Glomerular visceral epithelial cell (primary cell): ENCODE measurements at regions not wholly inside any gene's neighbourhood (a gene's known extent, or its start where the extent isn't known, plus 50 kb on each side); places are given as distances from the start of the nearest gene placed in this dataset.
A peak's percentile ranks its signal among the peaks of the same experiment; 100 is the strongest.

Experiments used
- DNase-seq: peaks from one replicate; pipeline ENCODE4 v3.0.0-alpha.2; 2016; ENCODE audit errors: extremely low spot score

DNA sequence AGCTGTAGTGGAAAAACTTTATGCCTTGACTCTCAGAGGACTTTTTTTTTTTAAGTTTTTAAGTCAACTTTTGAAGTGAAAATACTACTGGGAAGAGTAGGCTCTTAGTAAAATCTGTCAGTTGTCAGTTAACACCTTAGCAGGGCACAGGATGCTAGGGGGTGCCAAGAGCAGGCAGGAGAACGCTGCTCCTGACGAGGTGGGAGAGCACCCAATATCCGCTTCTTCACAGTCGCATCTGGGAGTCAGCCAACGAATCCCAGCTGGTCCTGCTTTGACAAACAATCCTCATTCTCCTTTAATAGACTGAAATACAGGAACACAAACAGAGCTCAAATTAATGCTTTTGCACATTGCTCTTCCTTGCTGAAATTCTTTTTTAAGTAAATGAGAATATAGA lies 709.5 kb upstream of the ACVR2A start:
- DNase-seq, result no peak

GRCh38 chr2:147133286-147133908 lies 711.4 kb upstream of the ACVR2A start:
- no peak for DNase-seq

DNA sequence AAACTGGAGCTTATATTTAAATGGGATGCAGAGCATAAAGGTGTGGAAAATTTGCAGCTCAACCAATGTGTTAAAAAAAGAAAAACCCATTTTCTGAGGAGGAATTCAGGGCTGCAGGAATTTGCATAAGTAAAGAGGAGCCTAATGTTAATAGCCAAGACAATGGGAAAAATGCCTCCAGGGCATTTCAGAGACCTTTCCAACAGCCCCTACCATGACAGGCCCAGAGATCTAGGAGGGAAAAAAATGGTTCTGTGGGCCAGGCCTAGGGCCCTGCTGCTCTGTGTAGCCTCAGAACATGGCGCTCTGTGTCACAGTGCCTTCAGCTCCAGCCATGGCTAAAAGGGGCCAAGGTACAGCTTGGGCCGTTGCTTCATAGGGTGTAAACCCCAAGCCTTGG lies 719.7 kb upstream of the ACVR2A start:
- no peak for DNase-seq

DNA sequence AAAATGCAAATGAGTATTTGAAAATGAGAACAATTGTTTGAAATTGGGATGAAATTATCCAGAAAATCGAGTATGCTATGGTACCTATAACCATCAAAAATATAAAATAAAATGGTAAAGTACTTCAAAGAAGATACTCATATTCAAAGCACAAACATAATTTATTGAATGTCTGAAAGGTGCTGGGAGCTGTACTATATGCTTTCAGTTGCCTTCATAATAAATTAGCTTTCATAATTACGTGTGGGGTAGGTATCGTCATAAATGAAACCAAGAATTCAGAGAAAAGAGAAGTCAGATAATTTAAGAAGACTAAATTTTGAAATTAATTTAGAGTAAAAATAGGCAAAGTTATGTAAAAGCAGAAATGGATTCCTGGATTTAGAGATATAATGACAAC lies 721.9 kb upstream of the ACVR2A start:
- DNase-seq, result no peak

DNA sequence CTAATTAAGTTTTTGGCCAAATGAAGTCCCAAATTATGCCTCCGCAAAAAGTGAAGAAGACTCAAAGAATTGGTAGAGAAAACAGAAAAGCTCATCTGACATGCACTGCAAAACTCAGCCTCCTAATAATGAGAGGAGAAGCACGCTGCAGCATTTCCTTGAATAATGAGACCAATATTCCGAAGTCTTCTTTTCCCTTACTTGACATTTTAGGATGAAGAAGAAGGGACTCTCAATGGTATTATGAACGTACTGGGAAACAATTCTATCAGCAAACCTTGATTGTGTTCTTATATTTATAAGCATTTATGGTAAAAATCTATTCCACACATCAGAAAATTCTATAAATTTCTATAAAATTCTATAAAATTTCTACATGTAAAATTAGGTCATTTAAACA lies 733.9 kb upstream of the ACVR2A start:
- no peak for DNase-seq

DNA sequence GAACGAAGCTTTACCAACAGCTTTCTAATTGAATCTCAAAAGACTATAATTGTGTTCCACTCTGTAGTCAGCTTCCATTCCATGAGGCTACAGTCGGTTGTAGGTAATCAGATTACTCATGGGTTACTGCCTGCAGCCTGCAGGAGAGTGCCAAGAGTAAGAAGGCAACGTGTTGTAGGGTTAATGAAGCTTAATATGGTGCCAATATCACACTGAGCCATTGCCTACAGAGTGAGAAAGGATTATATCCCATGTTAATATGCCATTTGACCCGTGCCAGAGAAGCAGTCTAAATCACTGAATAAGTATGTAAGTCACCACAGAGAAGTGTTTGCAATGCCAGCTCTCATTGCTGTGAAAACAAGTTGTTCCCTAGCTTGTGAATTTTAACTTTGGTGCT lies 734.5 kb upstream of the ACVR2A start:
- DNase-seq, result peak; percentile 62

DNA sequence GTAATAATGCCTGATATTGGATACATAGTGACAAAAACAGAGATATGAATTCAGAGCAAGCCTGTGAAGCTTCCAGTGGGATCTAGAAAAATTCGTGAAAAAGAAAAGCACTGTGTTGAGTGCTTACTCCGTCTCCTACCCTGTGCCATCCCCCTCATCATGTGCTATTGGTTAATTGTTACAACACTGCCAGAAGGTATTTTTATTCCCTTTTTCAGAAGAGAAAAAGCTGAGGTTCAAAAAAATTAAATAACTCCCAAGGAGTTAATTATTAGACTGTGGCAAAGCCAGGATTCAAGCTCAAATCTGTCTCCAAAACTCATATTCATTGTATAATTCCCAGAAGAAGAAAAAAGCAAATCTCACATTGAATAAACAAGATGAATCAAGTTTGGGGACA lies 735.5 kb upstream of the ACVR2A start:
- DNase-seq, result peak; percentile 29

DNA sequence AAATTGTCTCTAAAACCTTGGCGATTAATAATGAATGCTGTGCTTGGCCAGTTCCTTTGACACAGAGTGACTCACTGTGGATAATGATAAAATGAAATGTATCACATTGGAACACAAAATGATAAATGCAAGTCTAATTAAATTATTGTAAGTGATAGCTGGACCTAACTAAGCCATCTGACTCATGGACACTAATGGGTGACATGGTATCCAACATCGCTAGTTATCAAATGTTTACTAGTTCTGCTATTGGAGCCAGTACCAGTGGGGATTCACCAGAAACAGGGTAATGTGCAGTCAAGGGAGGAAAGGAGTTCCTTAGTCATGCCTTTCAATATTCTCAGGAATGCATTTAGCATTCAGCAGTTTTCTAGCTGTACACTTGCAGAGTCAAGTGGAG lies 736.3 kb upstream of the ACVR2A start:
- DNase-seq, result peak; percentile 70

DNA sequence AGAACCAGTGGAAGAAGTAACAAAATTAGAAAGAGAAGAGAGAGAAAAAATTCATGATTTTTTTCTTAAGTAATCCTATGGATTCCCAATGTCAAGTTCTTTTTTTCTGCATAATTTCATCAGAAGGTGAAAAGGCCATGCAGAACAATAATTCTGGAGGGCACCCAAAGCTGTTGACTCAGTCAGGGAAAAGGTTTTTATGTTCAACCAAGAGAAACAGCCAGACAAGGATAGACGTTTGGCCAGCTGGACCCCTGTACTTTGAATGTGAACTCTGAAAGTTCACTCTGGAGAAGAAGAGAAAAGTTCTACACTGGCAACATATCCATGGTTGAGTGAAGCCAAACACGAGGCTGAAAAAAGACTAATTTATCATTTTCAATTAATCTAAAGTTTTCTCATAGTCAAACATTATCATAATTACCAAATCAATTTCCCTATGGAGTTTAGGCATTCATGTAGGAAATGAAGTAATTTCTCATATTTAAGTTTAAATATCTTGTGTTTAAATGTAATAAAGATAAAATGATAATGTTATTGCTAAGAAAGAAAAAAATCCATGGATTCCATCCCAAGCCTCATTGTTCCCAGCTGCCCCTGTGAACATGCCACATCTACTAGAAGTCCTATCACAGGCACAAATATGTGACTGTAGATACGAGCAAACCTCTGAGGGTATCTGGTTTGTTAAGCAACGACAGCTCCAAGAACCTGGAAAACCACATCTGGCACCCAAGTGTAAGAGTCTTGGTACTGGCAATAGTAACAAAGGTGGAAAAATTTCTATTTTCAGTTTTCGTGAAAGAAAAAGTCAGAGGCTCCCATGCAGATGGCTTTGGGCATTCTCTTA lies 742.7 kb upstream of the ACVR2A start:
- no peak for DNase-seq

- DNase-seq, result no peak
Observed at GRCh38 chr2:147100406-147101035, 744.3 kb upstream of the ACVR2A start.

- DNase-seq, result no peak
Observed at GRCh38 chr2:147099845-147100244, 745.0 kb upstream of the ACVR2A start.

GRCh38 chr2:147098940-147099339 lies 745.9 kb upstream of the ACVR2A start:
- DNase-seq, result no peak

- no peak for DNase-seq
Observed at GRCh38 chr2:147097747-147098146, 747.1 kb upstream of the ACVR2A start.

- no peak for DNase-seq
Observed at GRCh38 chr2:147096671-147097070, 748.2 kb upstream of the ACVR2A start.

DNA sequence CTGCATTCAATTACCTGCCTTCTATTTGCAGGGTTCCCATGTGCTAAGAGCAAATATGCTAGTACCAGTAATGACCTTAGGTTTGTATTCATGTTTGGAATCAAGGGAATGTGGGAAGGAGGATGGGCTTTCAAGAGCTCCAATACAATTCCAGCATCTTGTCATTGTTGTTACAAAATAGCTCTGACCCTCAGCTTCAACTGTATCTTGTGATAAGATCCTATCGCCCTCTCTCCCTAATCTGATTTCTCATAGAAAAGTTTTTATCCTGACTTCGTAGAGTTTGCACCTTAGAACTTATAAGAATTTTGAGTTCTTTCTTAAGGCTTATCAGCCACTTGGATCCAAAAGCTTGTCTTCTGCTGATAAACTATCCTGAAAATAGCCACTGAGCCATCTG lies 749.5 kb upstream of the ACVR2A start:
- DNase-seq, result no peak

- no peak for DNase-seq
Observed at GRCh38 chr2:147094077-147094476, 750.8 kb upstream of the ACVR2A start.

GRCh38 chr2:147092266-147092665 lies 752.6 kb upstream of the ACVR2A start:
- no peak for DNase-seq

DNA sequence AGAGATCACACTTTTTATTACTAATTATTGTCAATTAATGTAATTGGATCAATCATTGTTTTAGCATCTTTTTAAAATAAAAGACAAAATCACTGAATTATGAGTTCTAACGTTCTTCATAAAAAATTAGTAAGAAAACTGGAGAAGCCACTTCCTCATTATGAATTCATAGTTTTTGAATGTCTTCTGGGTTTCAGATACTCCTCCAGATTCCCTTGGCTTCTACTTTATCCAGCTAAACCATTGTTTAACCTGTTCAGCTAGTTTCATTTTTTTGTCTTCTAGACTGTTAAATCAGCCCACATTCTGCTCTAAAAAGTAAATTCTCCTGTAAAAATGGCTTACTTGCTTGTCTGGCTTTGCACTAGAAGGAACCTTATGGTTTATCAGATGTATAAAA lies 753.4 kb upstream of the ACVR2A start:
- no peak for DNase-seq

GRCh38 chr2:147088871-147089270 lies 756.0 kb upstream of the ACVR2A start:
- DNase-seq, result no peak

DNA sequence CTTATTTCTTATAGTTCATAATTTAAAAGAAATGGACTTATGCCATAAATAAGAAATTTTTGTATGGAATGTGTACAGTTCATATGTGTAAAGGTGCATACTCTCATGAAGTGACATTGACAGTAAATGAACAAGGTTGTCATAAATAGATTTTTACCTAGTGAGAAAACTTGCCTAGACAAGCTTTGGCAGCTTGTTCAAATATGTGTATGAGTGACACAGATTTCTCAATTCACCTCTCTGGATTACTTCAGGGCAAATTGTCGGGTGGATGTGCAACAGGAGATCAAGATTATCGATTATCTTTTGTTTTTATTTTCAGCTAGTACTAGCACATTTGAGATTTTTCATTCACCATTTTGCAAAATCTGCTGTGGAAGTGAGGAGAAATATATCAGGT lies 758.1 kb upstream of the ACVR2A start:
- no peak for DNase-seq

DNA sequence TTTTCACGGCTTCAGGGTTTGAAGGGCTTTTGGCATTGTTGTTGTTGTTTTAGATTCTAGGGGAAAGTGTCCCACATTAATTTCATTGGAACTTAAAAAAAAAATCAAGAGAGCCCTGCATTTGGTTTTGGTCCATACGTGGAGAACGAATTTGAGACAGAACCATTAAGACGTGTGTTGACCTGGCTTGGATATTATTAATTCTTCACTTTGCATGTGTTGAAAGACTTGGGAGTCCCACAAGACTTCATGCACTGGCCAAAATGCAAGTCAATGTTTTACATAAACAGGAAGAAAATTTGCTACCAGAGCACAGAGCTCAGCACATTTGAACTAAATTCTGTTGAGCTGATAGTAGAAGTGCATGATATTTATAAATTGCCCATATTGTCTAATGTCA lies 761.2 kb upstream of the ACVR2A start:
- no peak for DNase-seq

DNA sequence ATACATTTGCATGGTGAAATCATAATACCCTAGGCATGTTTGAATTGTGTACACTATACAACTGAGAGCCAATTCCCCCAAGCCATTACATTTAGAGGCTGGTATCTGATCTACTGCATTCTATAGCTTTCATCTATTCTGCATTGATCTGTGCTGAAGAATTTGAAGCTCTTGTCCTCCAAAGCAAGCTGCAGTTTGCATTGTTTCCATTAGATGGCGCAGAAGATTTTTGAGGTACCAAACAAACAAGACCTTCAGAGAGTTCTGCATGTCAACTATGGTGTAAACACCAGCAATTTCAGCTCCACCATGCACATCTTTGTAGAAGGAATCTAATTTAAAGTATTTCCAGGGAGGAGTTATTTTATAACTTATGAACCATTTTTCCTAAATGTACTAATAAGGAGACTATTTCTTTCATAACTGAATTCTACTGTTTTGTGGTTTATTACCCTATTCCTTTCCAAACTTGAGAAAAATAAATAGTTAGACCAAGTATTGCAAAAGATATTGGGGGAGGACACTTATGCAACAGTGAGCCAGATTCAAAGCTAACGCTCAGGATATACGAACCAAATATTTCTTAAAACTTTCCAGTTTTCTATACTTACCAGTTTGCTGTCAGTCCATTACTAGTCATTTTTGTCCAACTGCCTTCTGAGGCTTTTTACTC lies 761.8 kb upstream of the ACVR2A start:
- peak; percentile 70 for DNase-seq

DNA sequence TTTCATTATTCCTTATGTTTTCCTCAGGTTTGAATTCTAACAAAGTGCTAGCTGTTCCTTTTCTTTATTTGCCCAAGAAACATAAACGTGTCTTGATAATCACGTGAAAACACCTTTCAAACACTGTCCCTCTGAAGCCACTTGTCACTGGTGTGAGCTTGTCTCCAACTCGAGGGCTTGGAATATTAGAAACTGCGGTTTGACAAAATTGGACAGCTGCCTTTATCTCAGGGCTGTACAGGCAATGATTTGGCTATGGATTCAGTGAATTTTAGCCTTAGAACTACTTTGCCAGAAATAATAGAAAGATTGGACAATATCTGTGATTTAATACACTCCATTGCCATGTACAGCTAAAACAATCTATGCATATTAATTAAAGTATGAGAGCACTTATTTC lies 763.0 kb upstream of the ACVR2A start:
- no peak for DNase-seq
